ENCODE measurements at regions not wholly inside any gene's neighbourhood (a gene's known extent, or its start where the extent isn't known, plus 50 kb on each side); places are given as distances from the start of the nearest gene placed in this dataset.
"Not testable (repeated sequence)": the region's sequence is repeated elsewhere in the genome, so short reads cannot be mapped to it uniquely, and the experiment has no call there.

DNA sequence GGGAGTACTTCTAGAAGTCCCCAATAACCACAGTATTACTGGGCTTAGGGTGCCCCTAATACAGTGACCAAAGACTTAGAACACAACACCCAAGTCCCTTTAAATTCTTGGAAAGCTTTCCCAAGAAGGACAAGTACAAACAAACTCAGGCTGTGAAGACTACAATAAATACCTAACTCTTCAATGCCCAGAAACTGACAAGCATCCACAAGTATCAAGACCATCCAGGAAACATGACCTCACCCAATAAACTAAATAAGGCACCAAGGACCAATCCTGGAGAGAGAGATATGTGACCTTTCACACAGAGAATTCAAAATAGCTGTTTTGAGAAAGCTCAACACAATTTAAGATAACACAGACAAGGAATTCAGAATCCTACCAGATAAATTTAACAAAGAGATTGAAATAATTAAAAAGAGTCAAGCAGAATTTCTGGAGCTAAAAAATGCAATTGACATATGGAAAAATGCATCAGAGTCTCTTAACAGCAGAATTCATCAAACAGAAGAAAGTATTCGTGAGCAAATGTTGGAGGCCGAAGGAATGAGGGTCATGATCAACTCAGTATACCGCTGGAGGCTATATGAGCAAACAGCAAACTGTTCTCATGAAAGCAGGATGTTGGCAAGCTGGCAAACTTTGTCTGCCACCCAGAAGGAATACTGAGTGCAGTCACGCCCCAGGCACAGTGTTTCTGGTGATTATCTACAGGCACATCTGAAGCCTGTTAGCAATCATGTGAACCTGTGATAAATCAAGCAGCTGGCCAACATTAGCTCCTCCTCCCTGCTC, 87.0 kb upstream of the NECTIN3 start:
- DNase-seq = no peak

GRCh38 chr3:110989446-110989845, 82.2 kb upstream of the NECTIN3 start:
- DNase-seq = no peak

DNA sequence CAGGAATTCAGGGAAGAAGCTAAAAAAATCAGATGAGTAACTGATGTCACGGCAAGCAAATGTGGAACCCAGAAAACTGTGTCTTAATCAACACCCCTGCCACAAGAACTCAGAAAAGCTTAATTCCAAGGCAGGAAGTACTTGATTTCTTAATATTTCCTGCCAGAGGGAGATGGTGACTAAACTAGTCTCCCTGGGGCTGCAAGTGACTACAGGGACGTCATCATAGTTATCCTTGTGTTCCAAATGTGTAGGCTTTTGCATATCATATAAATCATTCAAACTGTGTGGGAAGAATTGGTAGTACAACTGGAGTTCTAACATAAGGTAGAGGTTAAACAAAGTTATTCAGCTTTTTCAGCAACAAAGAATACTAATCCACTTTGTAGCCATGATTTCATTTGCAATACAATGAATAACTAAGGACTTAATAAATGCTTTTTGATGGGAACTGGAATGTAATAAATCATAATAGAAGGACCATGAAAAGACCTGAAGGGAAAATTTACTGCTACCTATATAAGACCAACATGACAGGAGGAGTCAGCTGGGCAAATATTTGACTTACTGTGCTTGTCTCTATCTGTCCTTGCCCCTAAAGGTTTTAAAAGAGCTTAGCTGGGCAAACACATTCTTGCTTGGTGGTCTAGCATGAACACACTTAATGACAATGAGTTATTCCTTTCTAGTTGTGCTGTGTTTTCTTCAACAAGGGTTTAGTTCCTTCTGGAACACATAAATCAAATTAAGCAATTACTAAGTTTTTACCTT, 76.0 kb upstream of the NECTIN3 start:
- DNase-seq = no peak

GRCh38 chr3:110998766-110999165, 72.8 kb upstream of the NECTIN3 start:
- DNase-seq = not testable (repeated sequence)

- DNase-seq = not testable (repeated sequence)
These were observed 65.1 kb upstream of the NECTIN3 start for GRCh38 chr3:111006485-111006884.

DNA sequence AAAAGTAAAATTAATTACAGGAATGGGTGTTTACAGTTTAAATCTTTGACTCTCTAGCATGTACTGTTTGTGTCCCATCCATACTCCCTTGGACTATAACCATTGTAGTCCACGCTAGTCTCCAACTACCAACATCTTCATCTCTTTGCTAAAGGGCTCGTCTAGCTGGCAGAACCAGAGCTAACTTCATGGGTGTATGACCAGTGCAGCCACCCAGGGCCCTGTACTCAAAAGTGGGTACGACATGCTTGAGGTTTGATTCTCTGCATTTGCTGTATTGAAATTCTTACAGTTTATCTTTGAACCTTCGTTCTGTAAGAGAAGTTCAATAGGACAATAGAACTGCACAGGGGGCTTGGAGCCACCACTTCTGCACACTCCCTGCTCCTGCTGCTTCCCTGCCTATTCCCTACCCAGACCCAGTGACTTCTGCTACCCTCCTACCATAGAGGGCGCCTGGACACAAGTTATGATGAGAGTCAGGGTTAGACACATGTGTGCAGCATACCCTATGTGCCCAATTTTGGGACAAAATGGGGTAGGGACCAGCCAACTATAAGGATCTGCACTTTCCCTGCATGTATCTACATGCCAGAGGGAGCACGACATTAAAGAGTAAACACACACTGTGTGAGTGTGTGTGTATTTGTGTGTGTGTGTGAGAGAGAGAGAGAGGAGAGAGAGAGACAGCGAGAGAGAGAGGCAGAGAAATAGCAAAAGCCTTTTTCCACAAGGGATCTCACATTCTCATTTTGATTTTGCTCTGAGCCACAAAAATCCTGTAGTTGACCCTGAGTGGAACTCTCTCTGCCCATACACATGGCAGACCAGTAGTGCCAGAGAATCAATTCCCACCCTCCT, 59.0 kb upstream of the NECTIN3 start:
- no peak for DNase-seq

Data from NCI-H524 treated with DMSO at 0.1 percent for 48 hours (cell line).